K562 (cell line): ENCODE measurements at regions not wholly inside any gene's neighbourhood (a gene's known extent, or its start where the extent isn't known, plus 50 kb on each side); places are given as distances from the start of the nearest gene placed in this dataset.

Experiments
- ATAC-seq: fragments of 200-7000 bp; cut with Tn5 transposase; 3 replicates; pipeline ENCODE4 v1.9.1; 2020; ENCODE audit warnings: moderate library complexity
- BruUV-seq: library from RNA; stranded (reverse); fragments of 400-500 nt; replicated peaks from 2 replicates; lab custom pipeline; 2021; lab: Mats Ljungman, UMichigan
- CTCF ChIA-PET: fragments of 300-600 bp; formaldehyde crosslinking; extraction: SDS; loops from one replicate; lab custom pipeline; 2021; ENCODE audit warnings: low intra/inter-chr PET ratio; lab: Yijun Ruan, JAX
- POLR2A ChIA-PET: fragments of 300-600, 350-650 bp; sonication (Branson Sonifier 250); formaldehyde crosslinking; extraction: SDS; loops from one replicate; lab custom pipeline; 2021; ENCODE audit warnings: antibody characterized with exemption, inconsistent platforms; lab: Yijun Ruan, JAX
- DNase-seq, 4 experiments: peaks; one replicate each; pipeline versions ENCODE4 v3.0.0 to v3.0.0-alpha.2; 2011 to 2018; ENCODE audit warnings: low spot score in 3 of 4, mixed read lengths in 3 of 4; ENCODE audit errors: extremely low read depth in 1 of 4
- FAIRE-seq: peaks from 2 replicates; lab custom pipeline; 2011; peaks lifted over from hg19 to GRCh38; lab: Jason Lieb, UNC
- H2AFZ ChIP-seq: 2 replicates; pipeline ENCODE4 v1.6.0; 2011; ENCODE audit warnings: low read depth, low read length, control low read depth, inconsistent platforms
- H3K27ac ChIP-seq: fragments of 200-600 bp; 3 replicates; pipeline ENCODE4 v1.8.0; 2011; ENCODE audit warnings: low read depth, mild to moderate bottlenecking, control low read depth, inconsistent platforms, low read length, moderate library complexity, mixed read lengths; ENCODE audit errors: extremely low read depth
- H3K27me3 ChIP-seq, 2 experiments: fragments of 300-600 bp in 1 of 2; 2 replicates in 1 of 2; 3 replicates in 1 of 2; pipeline versions ENCODE4 v1.6.0 to v1.8.0; 2011; ENCODE audit warnings: inconsistent platforms in 2 of 2, low read length in 2 of 2, mild to moderate bottlenecking in 1 of 2, mixed read lengths in 1 of 2, moderate library complexity in 1 of 2; ENCODE audit not compliant: control insufficient read depth in 2 of 2, insufficient read depth in 2 of 2
- H3K36me3 ChIP-seq: fragments of 300-600 bp; 3 replicates; pipeline ENCODE4 v1.8.0; 2011; ENCODE audit warnings: mild to moderate bottlenecking, low read length, inconsistent platforms; ENCODE audit not compliant: control insufficient read depth, insufficient read depth
- H3K4me1 ChIP-seq, 2 experiments: fragments of 200-600 bp in 1 of 2; replicated peaks in 1 of 2; 2 replicates in 1 of 2; 3 replicates in 1 of 2; pipeline versions ENCODE4 v1.5.1 to v1.8.0; 2011; ENCODE audit warnings: inconsistent platforms in 2 of 2, low read length in 2 of 2, mild to moderate bottlenecking in 1 of 2, mixed read lengths in 1 of 2, moderate library complexity in 1 of 2; ENCODE audit not compliant: control insufficient read depth in 2 of 2, insufficient read depth in 2 of 2
- H3K4me2 ChIP-seq: 2 replicates; pipeline ENCODE4 v1.6.1; 2011; ENCODE audit warnings: low read length, control low read depth, inconsistent platforms, mixed read lengths; ENCODE audit not compliant: insufficient read depth
- H3K4me3 ChIP-seq: fragments of 200-600 bp; sonication (generic), shearing (Covaris generic); 2 replicates; pipeline ENCODE4 v1.5.1; 2016; ENCODE audit warnings: control low read depth, inconsistent platforms
- H3K79me2 ChIP-seq: fragments of 200-600 bp; 3 replicates; pipeline ENCODE4 v1.8.0; 2011; ENCODE audit warnings: low read length, inconsistent platforms; ENCODE audit not compliant: control insufficient read depth, insufficient read depth
- H3K9ac ChIP-seq, 2 experiments: 2 replicates each; pipeline versions ENCODE4 v1.6.0 to v1.6.1; 2011; ENCODE audit warnings: low read depth in 2 of 2, low read length in 2 of 2, control low read depth in 1 of 2, inconsistent platforms in 1 of 2, mild to moderate bottlenecking in 1 of 2, mixed read lengths in 1 of 2; ENCODE audit not compliant: insufficient read depth in 1 of 2
- H3K9me1 ChIP-seq: one replicate; pipeline ENCODE4 v1.6.0; 2011; ENCODE audit warnings: inconsistent platforms, mild to moderate bottlenecking, low read length, moderate library complexity; ENCODE audit not compliant: control insufficient read depth, insufficient read depth
- H3K9me3 ChIP-seq: replicated peaks from 2 replicates; pipeline ENCODE4 v1.5.1; 2011; ENCODE audit warnings: low read depth, low read length, inconsistent platforms; ENCODE audit not compliant: control insufficient read depth, insufficient read depth
- H4K20me1 ChIP-seq: replicated peaks from 2 replicates; pipeline ENCODE4 v1.6.1; 2011; ENCODE audit warnings: low read length, inconsistent platforms, mixed read lengths; ENCODE audit not compliant: control insufficient read depth, insufficient read depth
- ATF1 ChIP-seq, 2 experiments: fragments of 450-650 bp in 1 of 2; IDR thresholded peaks; 2 replicates each; pipeline ENCODE4 v1.6.1; 2016; ENCODE audit warnings: missing compliant biosample characterization in 1 of 2, missing genetic modification characterization in 1 of 2
- CHD1 ChIP-seq: fragments of 200-600 bp; sonication (generic); IDR thresholded peaks from one replicate; pipeline ENCODE4 v1.6.1; 2012; ENCODE audit warnings: mild to moderate bottlenecking, moderate library complexity, low read length, inconsistent platforms
- EHMT2 ChIP-seq: fragments of 450-650 bp; IDR thresholded peaks from 2 replicates; pipeline ENCODE4 v1.6.1; 2018; ENCODE audit warnings: antibody characterized with exemption
- IFI16 ChIP-seq: fragments of 250-450 bp; sonication (Bioruptor Pico); IDR thresholded peaks from 2 replicates; pipeline ENCODE4 v2.1.2; 2022; ENCODE audit warnings: mild to moderate bottlenecking, inconsistent platforms
- SP1 ChIP-seq: sonication (generic); formaldehyde crosslinking; IDR thresholded peaks from 2 replicates; pipeline ENCODE4 v1.8.1; 2022; ENCODE audit warnings: mild to moderate bottlenecking, missing genetic modification reagents
- ZNF586 ChIP-seq: fragments of 450-650 bp; formaldehyde crosslinking; conservative IDR thresholded peaks from 2 replicates; pipeline ENCODE4 v1.4.0; 2020; ENCODE audit warnings: mild to moderate bottlenecking, moderate library complexity
- WGBS: fragments of 100-300 bp; shearing (Covaris generic); methylation state at CpG from one replicate; pipeline ENCODE4 v1.1.6; 2016; ENCODE audit warnings: low coverage, mixed read lengths; ENCODE audit not compliant: insufficient coverage; ENCODE audit errors: missing lambda C conversion rate; 5-methylcytosine and 5-hydroxymethylcytosine counted together
- in situ Hi-C: fragments of 300-500 bp; cut with MboI; formaldehyde crosslinking; loops from 4 replicates; pipeline ENCODE4 v1.15.0; 2018; ENCODE audit warnings: inconsistent platforms, mixed read lengths
- intact Hi-C: fragments of 100-400 bp; cut with micrococcal nuclease; formaldehyde crosslinking; loops from 2 replicates; pipeline ENCODE4 v1.14.2; 2022
- TF ChIP-seq, protein P1 (sequence below): sonication (generic); formaldehyde crosslinking; IDR thresholded peaks from 2 replicates; pipeline ENCODE4 v1.8.0; 2022; ENCODE audit warnings: missing genetic modification reagents, mild to moderate bottlenecking, borderline replicate concordance
- TF ChIP-seq, protein P2 (sequence below), 2 experiments: fragments of 450-650 bp in 1 of 2; sonication (generic) in 1 of 2; formaldehyde crosslinking; conservative IDR thresholded peaks; 2 replicates each; pipeline versions ENCODE4 v1.4.0 to v1.8.1; 2020 to 2022; ENCODE audit warnings: mild to moderate bottlenecking in 1 of 2, missing genetic modification reagents in 1 of 2
- TF ChIP-seq, protein P3 (sequence below): sonication (generic); formaldehyde crosslinking; IDR thresholded peaks from 2 replicates; pipeline ENCODE4 v1.9.0; 2022; ENCODE audit warnings: mild to moderate bottlenecking, missing genetic modification reagents

DNA sequence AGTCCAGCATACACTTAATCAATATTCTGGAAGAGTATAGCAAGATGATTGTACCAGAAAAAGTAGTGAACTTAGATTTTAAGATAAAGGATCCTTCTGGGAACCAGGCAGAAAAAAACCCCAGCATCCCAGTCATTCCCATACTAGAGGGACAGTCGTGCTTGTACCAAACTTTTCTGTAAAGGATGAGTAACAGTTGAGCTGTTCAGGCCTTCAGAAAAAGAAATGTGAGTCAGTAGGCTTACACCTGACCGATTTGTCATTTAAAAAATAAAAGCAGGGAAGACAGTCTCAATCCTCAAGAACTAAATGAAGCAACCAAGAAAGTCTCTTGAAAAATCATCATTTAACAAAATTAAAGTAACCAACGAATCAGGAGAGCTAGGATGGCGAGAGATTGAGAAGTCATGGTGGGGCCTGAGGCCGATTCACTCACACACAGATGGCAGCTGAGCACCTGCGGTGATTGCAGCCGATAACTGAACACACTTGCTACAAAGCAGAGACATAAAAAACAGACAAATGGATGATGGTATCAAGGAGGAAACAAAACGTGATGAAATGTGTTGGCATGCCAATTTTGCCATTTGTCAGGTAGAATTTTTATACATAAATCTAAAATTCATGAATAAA, 170.0 kb upstream of the ALKAL2 start (continued):
- TF ChIP-seq, protein P1, sequence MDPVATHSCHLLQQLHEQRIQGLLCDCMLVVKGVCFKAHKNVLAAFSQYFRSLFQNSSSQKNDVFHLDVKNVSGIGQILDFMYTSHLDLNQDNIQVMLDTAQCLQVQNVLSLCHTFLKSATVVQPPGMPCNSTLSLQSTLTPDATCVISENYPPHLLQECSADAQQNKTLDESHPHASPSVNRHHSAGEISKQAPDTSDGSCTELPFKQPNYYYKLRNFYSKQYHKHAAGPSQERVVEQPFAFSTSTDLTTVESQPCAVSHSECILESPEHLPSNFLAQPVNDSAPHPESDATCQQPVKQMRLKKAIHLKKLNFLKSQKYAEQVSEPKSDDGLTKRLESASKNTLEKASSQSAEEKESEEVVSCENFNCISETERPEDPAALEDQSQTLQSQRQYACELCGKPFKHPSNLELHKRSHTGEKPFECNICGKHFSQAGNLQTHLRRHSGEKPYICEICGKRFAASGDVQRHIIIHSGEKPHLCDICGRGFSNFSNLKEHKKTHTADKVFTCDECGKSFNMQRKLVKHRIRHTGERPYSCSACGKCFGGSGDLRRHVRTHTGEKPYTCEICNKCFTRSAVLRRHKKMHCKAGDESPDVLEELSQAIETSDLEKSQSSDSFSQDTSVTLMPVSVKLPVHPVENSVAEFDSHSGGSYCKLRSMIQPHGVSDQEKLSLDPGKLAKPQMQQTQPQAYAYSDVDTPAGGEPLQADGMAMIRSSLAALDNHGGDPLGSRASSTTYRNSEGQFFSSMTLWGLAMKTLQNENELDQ (CRISPR knock-in tag): no peak
- no peak for TF ChIP-seq CHD1
- no peak for TF ChIP-seq IFI16
- TF ChIP-seq ATF1 (CRISPR knock-in tag; IDR thresholded peaks at IDR 0.05): no peak
- no peak for TF ChIP-seq ATF1 (tag; IDR thresholded peaks at IDR 0.05)
- TF ChIP-seq, protein P2, sequence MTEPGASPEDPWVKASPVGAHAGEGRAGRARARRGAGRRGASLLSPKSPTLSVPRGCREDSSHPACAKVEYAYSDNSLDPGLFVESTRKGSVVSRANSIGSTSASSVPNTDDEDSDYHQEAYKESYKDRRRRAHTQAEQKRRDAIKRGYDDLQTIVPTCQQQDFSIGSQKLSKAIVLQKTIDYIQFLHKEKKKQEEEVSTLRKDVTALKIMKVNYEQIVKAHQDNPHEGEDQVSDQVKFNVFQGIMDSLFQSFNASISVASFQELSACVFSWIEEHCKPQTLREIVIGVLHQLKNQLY (CRISPR knock-in tag; conservative IDR thresholded peaks at IDR 0.05): no peak

DNA sequence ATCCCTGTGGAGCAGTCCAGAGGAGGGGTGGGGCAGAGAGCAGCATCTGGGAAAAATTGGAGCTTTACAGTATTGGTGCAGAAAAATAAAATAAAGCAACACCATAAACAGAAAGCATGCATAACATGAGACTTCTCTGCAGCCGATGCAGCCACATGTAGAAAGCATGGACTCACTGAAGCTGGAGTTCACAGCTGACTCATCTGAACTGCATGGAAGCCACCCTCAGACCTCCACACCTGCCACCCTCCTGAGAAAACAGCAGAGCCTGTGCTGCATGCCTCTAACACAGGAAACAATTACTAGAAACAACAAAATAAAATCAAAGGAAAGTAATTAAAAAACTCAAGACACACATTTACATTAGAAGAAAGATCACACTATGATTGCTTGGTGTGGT, 169.4 kb upstream of the ALKAL2 start:
- WGBS: 0% methylated on average over 1 of the region's 1 CpG
- Histone ChIP-seq H3K27ac (no peak overlapping the region), H3K4me1 (no peaks in the 10 kb centered on the region), H3K9me1 (no peaks in the 10 kb centered on the region), H3K4me2 (no peak overlapping the region), H2AFZ (no peak overlapping the region), H4K20me1 (no peaks in the 10 kb centered on the region), H3K27me3 (peaks cover 5 to 27% of the 10 kb centered on the region in 2 experiments; a peak in 3 of 5 replicates), H3K36me3 (no peaks in the 10 kb centered on the region), H3K9ac (no peak overlapping the region), H3K79me2 (no peaks in the 10 kb centered on the region), H3K4me3 (no peak overlapping the region), H3K9me3 (no peaks in the 10 kb centered on the region)
- FAIRE-seq (no peak), ATAC-seq (no peak), DNase-seq (no peak)
- in situ Hi-C loops (no loop called here), intact Hi-C loops (no loop called here)
- ChIA-PET POLR2A (no interaction called here), CTCF (no interaction called here)
- no TSS peak for BruUV-seq
- TF ChIP-seq, protein P3, sequence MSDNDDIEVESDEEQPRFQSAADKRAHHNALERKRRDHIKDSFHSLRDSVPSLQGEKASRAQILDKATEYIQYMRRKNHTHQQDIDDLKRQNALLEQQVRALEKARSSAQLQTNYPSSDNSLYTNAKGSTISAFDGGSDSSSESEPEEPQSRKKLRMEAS (CRISPR knock-in tag): no peak
- TF ChIP-seq EHMT2: no peak
- TF ChIP-seq ZNF586 (CRISPR knock-in tag): no peak
- TF ChIP-seq SP1 (CRISPR knock-in tag): no peak
